GM23338 (cell line): ENCODE measurements at regions not wholly inside any gene's neighbourhood (a gene's known extent, or its start where the extent isn't known, plus 50 kb on each side); places are given as distances from the start of the nearest gene placed in this dataset.

Source experiments
- ATAC-seq: fragments of 200-7000 bp; cut with Tn5 transposase; 3 replicates; pipeline ENCODE4 v1.9.1; 2020
- DNase-seq: peaks from one replicate; pipeline ENCODE4 v3.0.0-alpha.2; 2015; ENCODE audit warnings: low spot score
- H2AFZ ChIP-seq: fragments of 200-600 bp; sonication (generic); 2 replicates; pipeline ENCODE4 v1.8.0; 2016; ENCODE audit warnings: antibody characterized with exemption, mild to moderate bottlenecking, moderate library complexity
- H3F3A ChIP-seq: fragments of 200-600 bp; sonication (generic); replicated peaks from 2 replicates; pipeline ENCODE4 v1.8.0; 2017; ENCODE audit warnings: antibody characterized with exemption, mixed run types, low read depth
- H3K27ac ChIP-seq: fragments of 200-600 bp; sonication (generic); 2 replicates; pipeline ENCODE4 v1.6.1; 2016; ENCODE audit warnings: low read depth
- H3K27me3 ChIP-seq: fragments of 200-600 bp; sonication (generic); 2 replicates; pipeline ENCODE4 v1.8.0; 2016; ENCODE audit warnings: mild to moderate bottlenecking, mixed run types, moderate library complexity; ENCODE audit not compliant: insufficient read depth
- H3K36me3 ChIP-seq: fragments of 200-600 bp; sonication (generic); 2 replicates; pipeline ENCODE4 v1.8.0; 2016; ENCODE audit warnings: mild to moderate bottlenecking; ENCODE audit not compliant: insufficient read depth
- H3K4me1 ChIP-seq: fragments of 200-600 bp; sonication (generic); 2 replicates; pipeline ENCODE4 v1.8.0; 2016; ENCODE audit warnings: mild to moderate bottlenecking, moderate library complexity; ENCODE audit not compliant: insufficient read depth
- H3K4me2 ChIP-seq: fragments of 200-600 bp; sonication (generic); 2 replicates; pipeline ENCODE4 v1.7.1; 2017; ENCODE audit warnings: mixed run types
- H3K4me3 ChIP-seq: fragments of 200-600 bp; sonication (generic); 2 replicates; pipeline ENCODE4 v1.6.1; 2016; ENCODE audit warnings: mixed run types
- H3K79me2 ChIP-seq: fragments of 200-600 bp; sonication (generic); replicated peaks from 2 replicates; pipeline ENCODE4 v1.8.0; 2017; ENCODE audit warnings: mild to moderate bottlenecking; ENCODE audit not compliant: insufficient read depth
- H3K9me2 ChIP-seq: fragments of 200-600 bp; sonication (generic); 2 replicates; pipeline ENCODE4 v1.8.0; 2017; ENCODE audit not compliant: insufficient read depth
- H4K20me1 ChIP-seq: fragments of 200-600 bp; sonication (generic); replicated peaks from 2 replicates; pipeline ENCODE4 v1.8.0; 2017; ENCODE audit warnings: mild to moderate bottlenecking; ENCODE audit not compliant: insufficient read depth
- H3K27ac Mint-ChIP-seq: 2 replicates; pipeline ENCODE4 v1.8.0; 2020; ENCODE audit warnings: inconsistent platforms, mild to moderate bottlenecking, moderate library complexity, mixed read lengths
- H3K27me3 Mint-ChIP-seq: 3 replicates; pipeline ENCODE4 v1.8.0; 2022; ENCODE audit warnings: low read depth, mild to moderate bottlenecking, moderate library complexity, mixed read lengths, inconsistent platforms; ENCODE audit not compliant: insufficient read depth, poor library complexity
- H3K36me3 Mint-ChIP-seq: 3 replicates; pipeline ENCODE4 v1.8.0; 2021; ENCODE audit warnings: low read depth, mild to moderate bottlenecking, inconsistent platforms, moderate library complexity, mixed read lengths
- H3K4me1 Mint-ChIP-seq: 3 replicates; pipeline ENCODE4 v1.8.0; 2020; ENCODE audit warnings: mild to moderate bottlenecking, inconsistent platforms, mixed read lengths
- H3K4me3 Mint-ChIP-seq: 3 replicates; pipeline ENCODE4 v1.8.0; 2021; ENCODE audit warnings: moderate library complexity, mild to moderate bottlenecking, inconsistent platforms, mixed read lengths
- H3K9me3 Mint-ChIP-seq: 3 replicates; pipeline ENCODE4 v1.8.0; 2020; ENCODE audit warnings: moderate library complexity, mild to moderate bottlenecking, inconsistent platforms, mixed read lengths
- CREB1 ChIP-seq: fragments of 250-450 bp; sonication (Bioruptor Pico); IDR thresholded peaks from 2 replicates; pipeline ENCODE4 v1.5.0; 2020; ENCODE audit warnings: low read depth, mild to moderate bottlenecking, moderate library complexity
- EZH2phosphoT487 ChIP-seq: fragments of 200-600 bp; sonication (generic); IDR thresholded peaks from one replicate; pipeline ENCODE4 v1.8.1; 2018; ENCODE audit warnings: antibody characterized with exemption; ENCODE audit not compliant: unreplicated experiment
- JUNB ChIP-seq: IDR thresholded peaks from one replicate; pipeline ENCODE4 v1.6.1; 2016; ENCODE audit warnings: antibody characterized with exemption; ENCODE audit not compliant: unreplicated experiment
- NANOG ChIP-seq: IDR thresholded peaks from 2 replicates; pipeline ENCODE4 v1.6.1; 2016; ENCODE audit warnings: antibody characterized with exemption, borderline replicate concordance
- POLR2AphosphoS5 ChIP-seq: IDR thresholded peaks from 2 replicates; pipeline ENCODE4 v1.6.1; 2016; ENCODE audit warnings: antibody characterized with exemption, low read depth
- STAT1 ChIP-seq: IDR thresholded peaks from one replicate; pipeline ENCODE4 v1.6.1; 2016; ENCODE audit warnings: antibody characterized with exemption; ENCODE audit not compliant: unreplicated experiment
- TF ChIP-seq, protein P1 (sequence below): IDR thresholded peaks from one replicate; pipeline ENCODE4 v1.6.1; 2018; ENCODE audit warnings: antibody characterized with exemption; ENCODE audit not compliant: unreplicated experiment
- TF ChIP-seq, protein P2 (sequence below): IDR thresholded peaks from 2 replicates; pipeline ENCODE4 v1.6.1; 2016; ENCODE audit warnings: antibody characterized with exemption
- TF ChIP-seq, protein P3 (sequence below): fragments of 250-450 bp; sonication (Bioruptor Pico); IDR thresholded peaks from 2 replicates; pipeline ENCODE4 v1.5.0; 2020; ENCODE audit warnings: mild to moderate bottlenecking, moderate library complexity

DNA sequence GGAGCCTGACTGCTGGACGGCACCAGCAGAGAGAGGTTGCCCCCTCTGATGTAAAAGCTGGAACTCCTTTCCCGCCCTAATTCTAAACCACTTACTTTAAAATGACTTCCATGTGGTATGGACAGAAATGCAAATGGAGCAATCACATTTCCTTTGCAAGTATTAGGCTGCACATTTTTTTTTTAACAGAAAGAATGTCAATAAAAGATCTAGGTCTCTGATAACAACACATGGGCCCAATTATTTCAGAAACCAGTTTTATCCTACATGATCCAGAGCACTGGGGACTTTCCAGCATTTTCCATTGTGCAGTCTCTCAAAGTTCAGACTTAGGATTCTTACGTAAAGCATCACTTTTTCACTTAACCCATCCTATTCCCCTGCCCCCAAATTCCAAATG is 203.7 kb downstream of the NXNL2 start (continued):
- TF ChIP-seq, protein P1, sequence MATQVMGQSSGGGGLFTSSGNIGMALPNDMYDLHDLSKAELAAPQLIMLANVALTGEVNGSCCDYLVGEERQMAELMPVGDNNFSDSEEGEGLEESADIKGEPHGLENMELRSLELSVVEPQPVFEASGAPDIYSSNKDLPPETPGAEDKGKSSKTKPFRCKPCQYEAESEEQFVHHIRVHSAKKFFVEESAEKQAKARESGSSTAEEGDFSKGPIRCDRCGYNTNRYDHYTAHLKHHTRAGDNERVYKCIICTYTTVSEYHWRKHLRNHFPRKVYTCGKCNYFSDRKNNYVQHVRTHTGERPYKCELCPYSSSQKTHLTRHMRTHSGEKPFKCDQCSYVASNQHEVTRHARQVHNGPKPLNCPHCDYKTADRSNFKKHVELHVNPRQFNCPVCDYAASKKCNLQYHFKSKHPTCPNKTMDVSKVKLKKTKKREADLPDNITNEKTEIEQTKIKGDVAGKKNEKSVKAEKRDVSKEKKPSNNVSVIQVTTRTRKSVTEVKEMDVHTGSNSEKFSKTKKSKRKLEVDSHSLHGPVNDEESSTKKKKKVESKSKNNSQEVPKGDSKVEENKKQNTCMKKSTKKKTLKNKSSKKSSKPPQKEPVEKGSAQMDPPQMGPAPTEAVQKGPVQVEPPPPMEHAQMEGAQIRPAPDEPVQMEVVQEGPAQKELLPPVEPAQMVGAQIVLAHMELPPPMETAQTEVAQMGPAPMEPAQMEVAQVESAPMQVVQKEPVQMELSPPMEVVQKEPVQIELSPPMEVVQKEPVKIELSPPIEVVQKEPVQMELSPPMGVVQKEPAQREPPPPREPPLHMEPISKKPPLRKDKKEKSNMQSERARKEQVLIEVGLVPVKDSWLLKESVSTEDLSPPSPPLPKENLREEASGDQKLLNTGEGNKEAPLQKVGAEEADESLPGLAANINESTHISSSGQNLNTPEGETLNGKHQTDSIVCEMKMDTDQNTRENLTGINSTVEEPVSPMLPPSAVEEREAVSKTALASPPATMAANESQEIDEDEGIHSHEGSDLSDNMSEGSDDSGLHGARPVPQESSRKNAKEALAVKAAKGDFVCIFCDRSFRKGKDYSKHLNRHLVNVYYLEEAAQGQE = no peak
- TF ChIP-seq STAT1 (no peak), JUNB (no peak)
- TF ChIP-seq, protein P2, sequence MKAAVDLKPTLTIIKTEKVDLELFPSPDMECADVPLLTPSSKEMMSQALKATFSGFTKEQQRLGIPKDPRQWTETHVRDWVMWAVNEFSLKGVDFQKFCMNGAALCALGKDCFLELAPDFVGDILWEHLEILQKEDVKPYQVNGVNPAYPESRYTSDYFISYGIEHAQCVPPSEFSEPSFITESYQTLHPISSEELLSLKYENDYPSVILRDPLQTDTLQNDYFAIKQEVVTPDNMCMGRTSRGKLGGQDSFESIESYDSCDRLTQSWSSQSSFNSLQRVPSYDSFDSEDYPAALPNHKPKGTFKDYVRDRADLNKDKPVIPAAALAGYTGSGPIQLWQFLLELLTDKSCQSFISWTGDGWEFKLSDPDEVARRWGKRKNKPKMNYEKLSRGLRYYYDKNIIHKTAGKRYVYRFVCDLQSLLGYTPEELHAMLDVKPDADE = no peak

DNA sequence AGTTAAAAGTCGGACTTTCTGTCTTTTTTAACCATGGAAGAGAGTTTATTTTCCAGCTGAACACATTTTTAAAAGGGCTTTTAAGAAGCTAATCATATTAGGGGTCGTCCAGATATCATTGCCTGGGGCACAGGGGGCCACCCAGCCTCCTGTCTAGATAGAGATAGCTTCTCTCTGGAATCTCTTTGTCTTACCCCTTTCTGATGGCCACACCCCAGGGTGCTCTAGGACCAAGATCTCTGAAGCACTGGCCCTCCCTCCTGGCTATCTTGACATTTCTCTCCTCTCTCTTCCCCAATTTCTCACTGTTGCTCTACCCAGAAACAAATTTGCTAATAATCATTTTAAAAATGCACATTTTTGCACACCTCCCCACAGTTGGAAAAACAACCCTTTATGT is 204.4 kb downstream of the NXNL2 start:
- Mint-ChIP-seq H3K4me1 (peaks cover 13% of the 10 kb centered on the region), H3K36me3 (peaks cover 5% of the 10 kb centered on the region; the same call in 2 of the 3 replicates), H3K4me3 (no peak overlapping the region), H3K27me3 (peaks cover 2% of the 10 kb centered on the region), H3K27ac (no peak overlapping the region), H3K9me3 (peaks cover 13% of the 10 kb centered on the region)
- no peaks in the 10 kb centered on the region for H3K27me3 ChIP-seq
- ATAC-seq = no peak
- no peaks in the 10 kb centered on the region for H3K9me2 ChIP-seq
- H3K79me2 ChIP-seq = no peaks in the 10 kb centered on the region
- no peaks in the 10 kb centered on the region for H3F3A ChIP-seq
- no peak for DNase-seq
- H2AFZ ChIP-seq = no peak overlapping the region
- H3K4me2 ChIP-seq = no peak overlapping the region
- no peaks in the 10 kb centered on the region for H3K36me3 ChIP-seq
- no peak overlapping the region for H3K4me3 ChIP-seq
- no peaks in the 10 kb centered on the region for H4K20me1 ChIP-seq
- H3K27ac ChIP-seq = no peak overlapping the region
- peaks cover 4% of the 10 kb centered on the region; the same call in 1 of the 2 replicates for H3K4me1 ChIP-seq
- TF ChIP-seq CREB1 (CRISPR knock-in tag) (no peak), EZH2phosphoT487 (no peak), POLR2AphosphoS5 (no peak), NANOG (no peak), JUNB (no peak), STAT1 (no peak)
- TF ChIP-seq, protein P2 = no peak
- TF ChIP-seq, protein P1 = no peak
- TF ChIP-seq, protein P3, sequence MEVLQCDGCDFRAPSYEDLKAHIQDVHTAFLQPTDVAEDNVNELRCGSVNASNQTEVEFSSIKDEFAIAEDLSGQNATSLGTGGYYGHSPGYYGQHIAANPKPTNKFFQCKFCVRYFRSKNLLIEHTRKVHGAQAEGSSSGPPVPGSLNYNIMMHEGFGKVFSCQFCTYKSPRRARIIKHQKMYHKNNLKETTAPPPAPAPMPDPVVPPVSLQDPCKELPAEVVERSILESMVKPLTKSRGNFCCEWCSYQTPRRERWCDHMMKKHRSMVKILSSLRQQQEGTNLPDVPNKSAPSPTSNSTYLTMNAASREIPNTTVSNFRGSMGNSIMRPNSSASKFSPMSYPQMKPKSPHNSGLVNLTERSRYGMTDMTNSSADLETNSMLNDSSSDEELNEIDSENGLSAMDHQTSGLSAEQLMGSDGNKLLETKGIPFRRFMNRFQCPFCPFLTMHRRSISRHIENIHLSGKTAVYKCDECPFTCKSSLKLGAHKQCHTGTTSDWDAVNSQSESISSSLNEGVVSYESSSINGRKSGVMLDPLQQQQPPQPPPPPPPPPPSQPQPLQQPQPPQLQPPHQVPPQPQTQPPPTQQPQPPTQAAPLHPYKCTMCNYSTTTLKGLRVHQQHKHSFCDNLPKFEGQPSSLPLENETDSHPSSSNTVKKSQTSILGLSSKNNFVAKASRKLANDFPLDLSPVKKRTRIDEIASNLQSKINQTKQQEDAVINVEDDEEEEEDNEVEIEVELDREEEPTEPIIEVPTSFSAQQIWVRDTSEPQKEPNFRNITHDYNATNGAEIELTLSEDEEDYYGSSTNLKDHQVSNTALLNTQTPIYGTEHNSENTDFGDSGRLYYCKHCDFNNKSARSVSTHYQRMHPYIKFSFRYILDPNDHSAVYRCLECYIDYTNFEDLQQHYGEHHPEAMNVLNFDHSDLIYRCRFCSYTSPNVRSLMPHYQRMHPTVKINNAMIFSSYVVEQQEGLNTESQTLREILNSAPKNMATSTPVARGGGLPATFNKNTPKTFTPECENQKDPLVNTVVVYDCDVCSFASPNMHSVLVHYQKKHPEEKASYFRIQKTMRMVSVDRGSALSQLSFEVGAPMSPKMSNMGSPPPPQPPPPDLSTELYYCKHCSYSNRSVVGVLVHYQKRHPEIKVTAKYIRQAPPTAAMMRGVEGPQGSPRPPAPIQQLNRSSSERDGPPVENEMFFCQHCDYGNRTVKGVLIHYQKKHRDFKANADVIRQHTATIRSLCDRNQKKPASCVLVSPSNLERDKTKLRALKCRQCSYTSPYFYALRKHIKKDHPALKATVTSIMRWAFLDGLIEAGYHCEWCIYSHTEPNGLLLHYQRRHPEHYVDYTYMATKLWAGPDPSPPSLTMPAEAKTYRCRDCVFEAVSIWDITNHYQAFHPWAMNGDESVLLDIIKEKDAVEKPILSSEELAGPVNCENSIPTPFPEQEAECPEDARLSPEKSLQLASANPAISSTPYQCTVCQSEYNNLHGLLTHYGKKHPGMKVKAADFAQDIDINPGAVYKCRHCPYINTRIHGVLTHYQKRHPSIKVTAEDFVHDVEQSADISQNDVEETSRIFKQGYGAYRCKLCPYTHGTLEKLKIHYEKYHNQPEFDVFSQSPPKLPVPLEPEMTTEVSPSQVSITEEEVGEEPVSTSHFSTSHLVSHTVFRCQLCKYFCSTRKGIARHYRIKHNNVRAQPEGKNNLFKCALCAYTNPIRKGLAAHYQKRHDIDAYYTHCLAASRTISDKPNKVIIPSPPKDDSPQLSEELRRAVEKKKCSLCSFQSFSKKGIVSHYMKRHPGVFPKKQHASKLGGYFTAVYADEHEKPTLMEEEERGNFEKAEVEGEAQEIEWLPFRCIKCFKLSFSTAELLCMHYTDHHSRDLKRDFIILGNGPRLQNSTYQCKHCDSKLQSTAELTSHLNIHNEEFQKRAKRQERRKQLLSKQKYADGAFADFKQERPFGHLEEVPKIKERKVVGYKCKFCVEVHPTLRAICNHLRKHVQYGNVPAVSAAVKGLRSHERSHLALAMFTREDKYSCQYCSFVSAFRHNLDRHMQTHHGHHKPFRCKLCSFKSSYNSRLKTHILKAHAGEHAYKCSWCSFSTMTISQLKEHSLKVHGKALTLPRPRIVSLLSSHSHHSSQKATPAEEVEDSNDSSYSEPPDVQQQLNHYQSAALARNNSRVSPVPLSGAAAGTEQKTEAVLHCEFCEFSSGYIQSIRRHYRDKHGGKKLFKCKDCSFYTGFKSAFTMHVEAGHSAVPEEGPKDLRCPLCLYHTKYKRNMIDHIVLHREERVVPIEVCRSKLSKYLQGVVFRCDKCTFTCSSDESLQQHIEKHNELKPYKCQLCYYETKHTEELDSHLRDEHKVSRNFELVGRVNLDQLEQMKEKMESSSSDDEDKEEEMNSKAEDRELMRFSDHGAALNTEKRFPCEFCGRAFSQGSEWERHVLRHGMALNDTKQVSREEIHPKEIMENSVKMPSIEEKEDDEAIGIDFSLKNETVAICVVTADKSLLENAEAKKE (CRISPR knock-in tag) = no peak
